ENCODE measurements at regions not wholly inside any gene's neighbourhood (a gene's known extent, or its start where the extent isn't known, plus 50 kb on each side); places are given as distances from the start of the nearest gene placed in this dataset.
"Not testable (repeated sequence)": the region's sequence is repeated elsewhere in the genome, so short reads cannot be mapped to it uniquely, and the experiment has no call there.

DNA sequence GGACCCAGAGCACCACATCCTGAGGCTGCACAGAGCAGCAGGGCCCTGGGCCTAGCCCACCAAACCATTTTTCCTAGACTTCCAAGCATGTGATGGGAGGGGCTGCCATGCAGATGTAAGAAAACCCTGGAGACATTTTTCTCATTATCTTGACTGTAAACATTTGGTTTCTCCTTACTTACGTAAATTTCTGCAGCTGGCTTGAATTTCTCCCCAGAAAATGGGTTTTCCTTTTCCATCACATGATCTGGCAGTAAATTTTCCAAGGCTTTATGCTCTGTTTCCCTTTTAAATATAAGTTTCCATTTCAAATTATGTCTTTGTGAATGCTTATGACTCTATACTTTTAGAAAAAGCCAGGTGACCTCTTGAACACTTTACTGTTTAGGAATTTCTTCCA, 945.9 kb upstream of the NDST4 start:
- H3K4me3 ChIP-seq (ENCODE audit: low read depth, low read length), result no peak overlapping the region

DNA sequence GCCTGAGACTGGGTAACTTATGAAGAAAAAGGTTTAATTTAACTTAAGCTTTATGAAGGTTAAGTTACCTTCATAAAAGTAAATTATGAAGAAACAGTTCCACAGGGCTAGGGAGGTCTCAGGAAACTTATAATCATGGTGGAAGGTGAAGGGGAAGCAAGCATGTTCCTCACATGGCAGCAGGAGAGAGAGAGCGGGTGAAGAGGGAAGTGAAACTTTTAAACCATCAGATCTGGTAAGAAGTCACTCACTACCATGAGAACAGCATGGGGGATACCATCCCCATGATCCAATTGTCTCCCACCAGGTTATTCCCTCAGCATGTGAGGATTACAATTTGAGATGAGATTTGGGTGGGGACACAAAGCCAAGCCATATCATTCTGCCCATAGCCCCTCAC, 944.7 kb upstream of the NDST4 start:
- H3K4me3 ChIP-seq (ENCODE audit: low read depth, low read length), result no peak overlapping the region

DNA sequence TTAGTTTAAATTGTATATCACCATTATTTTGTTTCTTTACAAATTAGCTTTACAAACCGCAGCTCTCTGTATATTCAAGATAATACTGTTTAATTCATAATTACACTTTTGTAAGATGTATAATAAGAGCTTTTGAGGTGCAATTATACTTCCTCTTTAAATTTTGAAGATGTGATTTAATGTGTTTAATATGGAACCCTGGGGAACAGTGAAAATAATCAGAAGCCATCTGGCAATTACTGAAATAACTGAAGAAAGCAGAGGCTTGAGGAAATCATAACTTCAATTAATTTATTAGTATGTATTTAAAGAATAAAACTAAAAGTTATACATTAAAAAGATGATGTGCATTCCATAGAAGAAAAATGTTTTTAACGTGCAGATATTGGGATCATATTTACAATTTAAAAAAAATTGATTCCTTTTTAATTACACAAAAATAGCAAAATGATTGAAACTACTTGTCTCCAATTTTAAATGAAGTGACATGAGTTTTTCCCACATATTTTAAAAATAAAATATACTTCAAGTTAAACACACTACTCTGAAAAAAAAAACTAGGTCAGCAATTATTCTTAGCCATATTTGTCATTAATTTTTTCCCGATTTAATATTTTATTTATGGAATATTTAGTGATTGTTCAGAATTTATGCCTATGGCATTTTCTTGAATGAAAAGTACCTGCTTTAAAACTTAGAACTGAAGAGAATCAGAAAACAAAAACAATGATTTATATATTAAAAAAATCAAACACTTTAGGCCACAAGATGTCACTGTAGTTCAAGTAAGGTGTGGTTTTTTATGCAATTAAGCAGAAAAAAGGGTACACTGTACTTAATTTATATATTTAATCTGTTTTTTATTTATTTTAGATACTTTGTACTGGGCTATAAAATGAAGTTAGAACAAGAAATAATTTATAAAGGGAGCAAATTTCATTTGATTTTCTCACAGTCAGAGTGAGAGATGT, 942.7 kb upstream of the NDST4 start:
- no peak overlapping the region for H3K4me3 ChIP-seq (ENCODE audit: low read depth, low read length)

DNA sequence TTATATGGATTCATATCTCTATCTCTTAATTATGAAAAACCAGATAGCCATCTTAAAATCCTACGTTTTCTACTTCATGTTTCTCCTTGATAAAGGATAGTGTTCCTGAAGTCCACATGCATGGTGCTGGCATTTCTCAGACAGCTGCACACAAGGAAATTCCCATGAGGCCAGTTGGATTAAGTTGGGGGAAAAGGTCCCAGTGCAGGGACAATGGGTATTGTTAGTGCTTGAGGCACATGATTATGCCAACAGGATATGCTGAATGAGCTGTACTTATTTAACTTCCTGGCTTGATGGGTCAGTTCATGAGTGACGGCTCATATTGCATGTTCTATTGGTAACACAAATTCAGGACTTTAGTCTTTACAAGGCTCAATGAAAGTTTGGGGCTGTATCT, 913.9 kb upstream of the NDST4 start:
- no peak overlapping the region for H3K4me3 ChIP-seq (ENCODE audit: low read depth, low read length)

DNA sequence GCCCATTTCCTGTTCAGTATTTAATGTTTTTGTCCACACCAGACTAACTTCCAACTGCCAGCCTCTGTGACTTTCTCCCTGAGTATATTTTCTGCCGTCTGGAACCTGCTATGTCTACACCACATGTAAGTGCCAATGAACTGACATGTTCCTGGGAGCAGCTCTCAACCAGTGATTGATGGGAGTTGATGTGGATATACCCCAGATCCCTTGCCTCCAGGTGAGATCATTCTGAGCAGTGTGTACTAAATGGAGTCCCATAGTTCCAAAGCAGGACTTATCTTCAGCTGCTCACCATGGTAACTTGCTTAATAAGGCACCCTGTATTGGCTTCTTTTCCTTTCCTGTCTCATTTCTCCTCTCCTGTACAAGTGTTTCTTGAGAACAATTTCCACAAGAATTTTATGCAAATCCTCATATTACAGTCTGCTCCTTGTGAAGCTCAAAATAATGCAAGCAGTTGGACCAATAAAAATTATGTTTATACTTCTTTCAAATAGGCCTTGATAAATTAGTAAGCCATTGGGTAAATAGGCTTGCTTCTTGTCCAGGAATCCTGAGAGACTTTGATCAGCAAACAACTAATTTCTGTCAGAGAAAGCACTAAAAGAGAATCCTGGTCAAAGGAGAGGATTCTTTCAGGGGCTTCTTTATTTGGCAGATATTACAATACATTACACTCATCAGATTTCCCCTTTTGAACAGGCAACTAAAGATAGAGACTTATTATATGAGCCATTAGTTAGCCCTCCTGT, 911.7 kb upstream of the NDST4 start:
- no peak overlapping the region for H3K4me3 ChIP-seq (ENCODE audit: low read depth, low read length)

DNA sequence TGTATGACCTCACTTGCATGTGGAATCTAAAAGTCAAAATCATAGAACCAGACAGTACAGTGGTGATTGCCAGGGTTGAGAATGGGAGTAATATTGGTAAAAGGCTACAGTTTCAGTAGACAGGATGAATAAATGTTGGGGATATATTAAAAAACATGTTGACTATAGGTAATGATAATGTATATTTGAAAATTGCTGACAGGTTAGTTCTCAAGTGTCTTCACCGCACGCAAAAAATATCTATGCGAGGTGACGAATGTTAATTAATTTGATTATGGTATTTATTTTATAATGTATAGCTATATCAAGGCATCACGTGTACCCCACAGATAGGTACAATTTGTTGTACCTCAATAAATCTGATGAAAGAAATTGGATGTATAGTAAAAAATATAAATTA, 909.6 kb upstream of the NDST4 start:
- H3K4me3 ChIP-seq (ENCODE audit: low read depth, low read length), result no peak overlapping the region

DNA sequence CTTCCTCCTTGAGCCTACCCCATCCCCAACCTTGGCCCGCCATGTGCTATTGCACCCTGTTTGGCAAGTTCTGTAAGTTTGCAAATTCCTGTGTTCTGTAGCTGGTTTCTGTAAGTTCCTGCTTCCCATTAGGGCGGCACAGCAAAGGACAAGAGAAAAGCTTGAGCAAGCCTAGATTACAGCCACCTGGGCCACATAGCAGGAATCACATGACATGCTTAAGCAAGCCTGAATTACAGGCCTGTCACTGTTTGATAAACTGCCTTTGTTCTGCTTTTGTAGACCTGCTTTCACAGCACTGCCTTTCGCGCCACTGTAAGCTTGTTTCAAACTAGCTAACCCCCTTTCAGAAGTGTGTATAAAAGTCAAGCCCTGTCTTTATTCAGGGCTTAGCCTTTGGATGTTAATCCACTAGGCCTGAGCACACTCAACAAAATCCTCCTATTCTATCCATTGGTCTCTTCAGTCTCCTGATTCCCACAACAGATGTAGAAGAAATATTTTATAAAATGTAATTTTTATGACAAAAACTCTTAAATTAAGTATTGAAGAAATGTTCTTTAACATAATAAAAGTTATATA, 906.8 kb upstream of the NDST4 start:
- H3K4me3 ChIP-seq (ENCODE audit: low read depth, low read length), result no peak overlapping the region

DNA sequence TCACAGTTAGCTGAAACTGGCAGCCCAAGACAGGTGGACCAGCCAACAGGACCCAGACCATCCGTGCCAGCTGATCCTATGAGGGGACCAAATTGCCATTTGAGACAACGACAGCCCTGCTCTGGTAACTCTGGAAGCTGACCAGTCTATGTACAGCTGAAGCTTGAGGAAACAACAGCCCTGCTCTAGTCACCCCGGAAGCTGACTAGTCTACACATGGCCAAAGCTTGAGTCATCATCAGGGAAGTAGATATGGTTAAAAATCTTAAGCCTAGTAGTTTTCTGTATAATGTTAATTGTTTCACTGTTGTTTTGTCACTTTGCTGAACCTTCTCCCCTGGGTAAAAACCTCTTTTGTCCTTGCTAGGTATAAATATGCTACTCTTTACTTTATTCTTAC, 905.4 kb upstream of the NDST4 start:
- no peak overlapping the region for H3K4me3 ChIP-seq (ENCODE audit: low read depth, low read length)

DNA sequence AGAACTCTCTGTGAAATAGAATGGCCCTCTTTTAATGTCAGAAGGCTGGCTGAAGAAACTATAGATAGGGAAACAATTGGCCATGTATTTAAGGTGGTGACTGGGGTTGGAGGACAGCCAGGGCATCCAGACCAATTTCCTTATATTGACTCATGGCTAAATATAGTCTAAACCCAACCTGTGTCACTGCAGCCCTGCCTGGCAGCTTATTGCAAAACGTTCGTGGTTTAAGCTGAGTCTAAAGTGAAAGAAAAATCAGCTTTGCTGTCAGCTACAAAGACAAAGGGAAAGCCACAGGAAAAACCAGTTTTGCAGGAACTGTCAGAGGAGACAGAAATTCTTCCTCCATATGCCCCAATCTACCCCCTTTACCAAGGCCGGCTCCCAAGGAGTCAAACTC, 902.8 kb upstream of the NDST4 start:
- no peak overlapping the region for H3K4me3 ChIP-seq (ENCODE audit: low read depth, low read length)

DNA sequence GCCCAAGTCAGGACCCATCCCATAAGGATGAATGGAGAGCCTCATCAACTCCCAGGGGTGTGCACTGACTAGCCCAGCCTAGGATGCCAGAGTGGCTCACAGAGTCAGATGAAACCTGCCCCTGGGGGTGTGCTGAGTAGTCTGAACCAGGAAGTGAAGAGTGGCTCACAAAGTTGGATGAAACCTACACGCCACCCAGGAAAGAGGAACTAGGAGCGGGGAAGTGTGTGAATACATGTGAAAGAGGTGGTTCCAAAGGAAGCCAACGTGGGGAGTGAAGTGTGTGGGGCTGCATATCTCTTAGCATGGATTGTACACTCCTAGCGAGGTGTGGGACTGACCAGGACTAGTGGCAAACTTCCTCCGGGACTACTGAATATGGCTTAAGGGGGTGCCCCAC, 902.1 kb upstream of the NDST4 start:
- no peak overlapping the region for H3K4me3 ChIP-seq (ENCODE audit: low read depth, low read length)

DNA sequence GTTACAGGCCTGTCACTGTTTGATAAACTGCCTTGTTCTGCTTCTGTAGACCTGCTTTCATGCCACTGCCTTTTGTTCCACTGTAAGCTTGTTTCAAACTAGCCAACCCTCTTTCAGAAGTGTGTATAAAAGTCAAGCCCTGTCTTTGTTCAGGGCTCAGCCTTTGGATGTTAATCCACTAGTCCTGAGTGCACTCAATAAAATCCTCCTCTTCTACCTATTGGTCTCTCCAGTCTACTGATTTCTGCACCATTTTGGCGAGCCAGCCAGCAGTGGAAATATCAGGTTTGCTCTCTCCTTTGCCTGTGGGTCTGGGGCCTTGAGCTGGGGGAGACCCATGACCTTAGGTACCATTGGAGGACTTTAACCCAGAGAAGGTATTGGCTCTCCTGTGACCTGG, 901.6 kb upstream of the NDST4 start:
- no peak overlapping the region for H3K4me3 ChIP-seq (ENCODE audit: low read depth, low read length)

DNA sequence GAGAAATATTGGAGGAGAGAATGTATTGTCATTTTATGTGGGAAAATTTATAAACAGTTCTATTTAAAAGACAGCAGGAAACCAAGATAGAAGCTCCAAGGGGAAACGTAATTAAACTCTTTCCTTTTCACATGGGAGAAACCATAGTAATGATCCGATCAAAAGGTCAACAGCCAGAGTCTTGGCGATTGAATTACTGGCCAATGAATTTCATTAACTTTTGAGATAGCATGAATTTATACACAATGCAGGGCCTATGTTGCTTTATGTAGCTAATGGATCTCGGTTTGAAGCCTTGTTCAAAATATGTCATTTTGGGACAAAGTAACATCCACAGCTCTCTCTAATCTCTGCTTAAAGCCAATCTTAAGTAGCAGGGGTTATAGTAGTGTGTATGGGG, 897.5 kb upstream of the NDST4 start:
- no peak overlapping the region for H3K4me3 ChIP-seq (ENCODE audit: low read depth, low read length)

DNA sequence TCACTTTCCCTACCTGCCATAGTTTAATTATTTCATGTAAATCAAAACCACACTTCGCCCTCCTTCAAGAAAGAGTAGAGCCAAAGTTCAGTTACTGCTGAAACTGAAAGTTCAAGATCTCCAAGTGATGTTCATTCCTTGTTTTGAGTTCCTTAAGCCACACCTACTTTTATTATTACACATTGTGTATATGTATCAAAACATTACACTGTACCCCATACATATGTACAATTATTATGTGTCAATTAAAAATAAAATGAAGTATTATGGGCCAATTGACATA, 892.3 kb upstream of the NDST4 start:
- H3K4me3 ChIP-seq (ENCODE audit: low read depth, low read length), result no peak overlapping the region

DNA sequence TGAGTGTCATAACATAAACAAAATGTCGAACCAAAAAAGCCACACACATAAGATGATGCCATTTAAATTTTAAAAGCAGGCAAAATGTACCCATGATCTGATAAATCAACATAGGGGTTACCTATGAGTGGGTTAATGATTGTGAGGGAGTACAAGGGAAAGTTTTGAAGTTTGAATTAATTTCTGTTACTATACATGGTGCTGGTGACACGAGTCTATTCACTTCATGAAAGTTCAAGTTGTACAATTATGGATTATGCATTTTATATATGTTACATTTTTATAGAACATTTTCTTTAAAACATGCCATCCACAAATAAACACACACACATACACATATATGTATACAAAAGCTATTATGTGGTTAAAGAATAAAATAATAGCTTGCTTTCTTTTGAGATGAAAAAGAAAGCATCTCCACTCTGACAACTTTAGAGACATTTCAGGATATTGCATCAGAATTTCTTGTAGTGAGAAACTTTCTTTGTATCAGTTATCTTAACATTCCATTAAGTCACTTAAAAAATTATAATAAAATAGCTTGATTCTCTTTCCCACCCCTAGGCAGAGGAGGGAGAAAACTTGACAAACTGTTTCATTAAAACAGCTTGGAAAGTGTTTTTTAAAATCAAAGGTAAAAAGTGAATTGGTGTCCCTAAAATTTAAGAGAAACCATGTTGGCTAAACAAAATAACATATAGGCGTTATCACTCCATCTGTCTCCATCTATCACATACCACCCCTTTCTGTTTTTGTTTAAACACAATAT, 891.8 kb upstream of the NDST4 start:
- H3K4me3 ChIP-seq (ENCODE audit: low read depth, low read length), result no peak overlapping the region

DNA sequence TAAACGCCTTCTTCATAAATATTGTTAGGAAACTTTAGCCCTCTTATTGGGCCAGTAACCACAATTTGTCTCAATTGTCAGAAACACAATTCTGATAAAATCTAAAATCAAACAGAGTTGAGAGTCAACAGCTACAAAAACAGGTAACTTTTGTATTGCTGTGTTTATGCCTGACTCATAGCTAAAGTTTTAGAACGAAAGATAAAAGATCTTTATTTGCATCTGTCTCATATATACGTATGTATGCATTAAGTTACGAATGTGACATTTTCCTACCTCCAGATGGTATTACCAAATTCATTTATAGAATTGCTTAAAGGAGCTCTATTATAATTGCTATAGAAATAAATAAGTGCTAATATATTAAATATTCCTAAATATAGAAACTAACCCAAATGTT, 887.9 kb upstream of the NDST4 start:
- no peak overlapping the region for H3K4me3 ChIP-seq (ENCODE audit: low read depth, low read length)

DNA sequence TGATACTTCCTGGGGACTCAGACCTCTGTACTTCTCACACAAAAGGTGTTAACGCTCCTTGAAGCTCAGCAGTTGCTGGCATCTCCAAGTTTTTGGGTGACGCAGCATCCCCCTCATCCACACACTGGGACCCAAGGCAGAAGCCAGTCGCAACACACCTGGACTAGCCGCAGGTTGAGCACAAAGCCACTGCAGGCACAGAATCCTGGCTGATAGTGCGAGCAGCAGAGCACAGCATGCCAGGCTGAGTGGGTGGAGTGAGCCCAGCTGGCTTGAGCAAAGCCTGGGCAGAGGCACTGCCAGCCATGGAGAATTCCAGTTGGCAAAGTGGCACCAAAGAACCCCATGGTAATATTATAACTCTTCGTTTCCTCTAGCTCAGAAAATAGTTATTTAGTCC, 873.2 kb upstream of the NDST4 start:
- H3K4me3 ChIP-seq (ENCODE audit: low read depth, low read length), result no peak overlapping the region

DNA sequence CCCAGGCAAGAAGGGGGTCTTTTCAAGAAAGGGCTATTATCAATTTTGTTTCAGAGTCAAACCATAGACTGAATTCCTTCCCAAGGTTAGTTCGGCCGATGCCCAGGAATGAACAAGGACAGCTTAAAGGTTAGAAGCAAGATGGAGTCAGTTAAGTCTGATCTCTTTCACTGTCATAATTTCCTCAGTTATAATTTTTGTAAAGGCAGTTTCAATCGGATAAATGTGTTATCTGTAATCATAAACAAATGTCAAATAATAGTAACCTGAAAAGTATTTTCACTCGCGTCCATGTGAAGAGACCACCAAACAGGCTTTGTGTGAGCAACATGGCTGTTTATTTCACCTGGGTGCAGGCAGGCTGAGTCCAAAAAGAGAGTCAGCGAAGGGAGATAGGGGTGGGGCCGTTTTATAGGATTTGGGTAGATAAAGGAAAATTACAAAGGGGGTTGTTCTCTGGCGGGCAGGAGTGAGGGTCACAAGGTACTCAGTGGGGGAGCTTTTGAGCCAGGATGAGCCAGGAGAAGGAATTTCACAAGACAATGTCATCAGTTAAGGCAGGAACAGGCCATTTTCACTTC, 862.1 kb upstream of the NDST4 start:
- not testable (repeated sequence) for H3K4me3 ChIP-seq (ENCODE audit: low read depth, low read length)

DNA sequence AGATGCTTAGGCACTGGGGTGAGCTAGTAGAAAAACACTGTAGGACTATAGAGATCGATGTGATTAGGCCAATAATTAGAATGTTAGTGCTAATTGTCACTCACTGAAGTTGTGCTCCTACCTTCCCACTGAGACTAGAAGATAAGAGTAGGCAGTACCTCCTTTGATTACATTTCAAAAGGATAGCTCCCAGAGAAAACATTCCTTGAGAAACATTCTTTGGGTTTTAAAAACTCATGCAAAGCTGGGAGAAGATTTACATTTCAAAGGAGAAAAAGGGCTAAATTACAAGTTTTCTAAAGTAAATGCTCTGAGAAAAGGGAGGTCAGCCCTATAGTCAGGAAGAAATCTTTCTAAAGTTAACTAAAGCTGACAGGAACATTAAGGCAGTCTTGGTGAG, 860.3 kb upstream of the NDST4 start:
- H3K4me3 ChIP-seq (ENCODE audit: low read depth, low read length), result no peak overlapping the region

DNA sequence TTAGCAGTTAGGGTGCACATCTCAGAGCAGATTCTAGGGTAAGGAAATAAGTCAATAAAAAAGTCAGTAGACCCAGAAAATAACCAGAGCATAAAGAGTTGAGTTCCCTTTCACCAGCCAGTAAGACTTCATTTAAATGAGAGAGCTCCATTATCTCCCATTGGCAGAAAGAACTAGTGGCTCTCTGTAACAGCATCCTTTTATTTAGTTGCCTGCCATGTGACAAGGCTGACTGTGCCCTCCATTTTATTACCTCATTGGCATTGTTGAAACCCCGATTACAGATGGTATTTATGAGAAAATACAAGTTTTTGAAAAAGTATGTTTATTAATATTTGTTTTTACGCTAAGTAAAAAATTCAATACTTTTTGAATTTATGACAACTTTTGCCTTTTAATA, 859.5 kb upstream of the NDST4 start:
- H3K4me3 ChIP-seq (ENCODE audit: low read depth, low read length), result no peak overlapping the region

DNA sequence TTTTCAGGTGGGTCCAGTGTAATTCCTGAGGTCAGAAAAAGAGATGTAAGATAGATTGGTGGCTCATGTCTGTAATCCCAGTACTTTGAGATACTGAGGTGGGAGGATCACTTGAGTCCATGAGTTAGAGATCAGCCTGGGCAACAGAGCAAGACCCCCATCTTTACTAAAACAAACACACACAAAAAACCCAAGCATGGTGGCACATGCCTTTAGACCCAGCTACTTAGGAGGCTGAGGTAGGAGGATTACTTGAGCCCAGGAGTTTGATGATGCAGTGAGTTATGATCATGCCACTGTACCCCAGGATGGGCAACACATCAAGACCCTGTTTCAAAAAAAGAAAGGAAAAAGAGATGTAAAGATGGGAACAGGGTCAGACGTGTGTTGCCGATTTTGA, 857.4 kb upstream of the NDST4 start:
- no peak overlapping the region for H3K4me3 ChIP-seq (ENCODE audit: low read depth, low read length)

DNA sequence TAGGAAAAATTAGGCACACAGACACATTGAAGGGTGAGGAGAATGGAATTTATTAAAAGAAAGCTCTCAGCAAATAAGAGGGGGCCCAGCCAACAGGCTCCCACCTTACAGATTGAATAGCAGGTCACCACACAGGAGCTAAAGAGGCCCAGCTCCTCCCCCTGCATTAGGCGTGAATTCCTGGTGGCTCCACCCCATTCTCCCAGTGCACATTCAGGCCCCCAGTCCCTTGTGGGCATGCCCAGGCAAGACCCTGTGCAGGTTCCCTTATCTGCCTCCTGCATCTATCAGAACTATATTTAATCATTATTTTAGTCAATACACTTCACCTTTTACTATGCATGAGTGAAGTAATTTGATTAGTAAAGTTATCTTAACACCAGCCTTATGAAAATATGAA, 856.3 kb upstream of the NDST4 start:
- H3K4me3 ChIP-seq (ENCODE audit: low read depth, low read length), result no peak overlapping the region
